Stimulated activated CD8-positive, alpha-beta memory T cell treated with anti-CD3 and anti-CD28 coated beads, Interleukin-12 subunit alpha, Interleukin-12 subunit beta, amount 100 ng/mL, for 1 hour (primary cell): ENCODE measurements at regions not wholly inside any gene's neighbourhood (a gene's known extent, or its start where the extent isn't known, plus 50 kb on each side); places are given as distances from the start of the nearest gene placed in this dataset.
"Not testable (repeated sequence)": the region's sequence is repeated elsewhere in the genome, so short reads cannot be mapped to it uniquely, and the experiment has no call there.

Source experiments
- DNase-seq: peaks from one replicate; pipeline ENCODE4 v3.0.0-alpha.2; 2020; ENCODE audit warnings: low read depth

DNA sequence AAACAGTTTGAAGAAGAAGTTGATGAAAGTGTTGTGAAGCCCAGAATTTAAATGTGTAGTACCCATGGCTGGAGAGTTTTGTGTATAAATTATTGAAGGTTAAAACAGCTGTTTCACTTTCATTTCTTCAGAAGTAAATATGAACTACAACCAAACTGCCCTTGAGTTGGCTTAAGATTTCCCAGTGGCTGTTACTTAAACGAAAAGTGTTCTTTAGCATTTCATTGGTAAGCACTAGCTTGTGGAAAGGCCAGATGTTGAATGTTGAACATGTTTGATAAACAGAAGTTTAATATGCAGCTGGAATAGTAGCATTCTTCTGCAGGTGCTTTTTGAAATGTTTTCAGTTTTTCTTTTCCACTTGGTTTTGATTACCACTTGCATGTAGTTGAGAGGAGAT is 83.2 kb upstream of the TNRC6B start:
- DNase-seq, result no peak

DNA sequence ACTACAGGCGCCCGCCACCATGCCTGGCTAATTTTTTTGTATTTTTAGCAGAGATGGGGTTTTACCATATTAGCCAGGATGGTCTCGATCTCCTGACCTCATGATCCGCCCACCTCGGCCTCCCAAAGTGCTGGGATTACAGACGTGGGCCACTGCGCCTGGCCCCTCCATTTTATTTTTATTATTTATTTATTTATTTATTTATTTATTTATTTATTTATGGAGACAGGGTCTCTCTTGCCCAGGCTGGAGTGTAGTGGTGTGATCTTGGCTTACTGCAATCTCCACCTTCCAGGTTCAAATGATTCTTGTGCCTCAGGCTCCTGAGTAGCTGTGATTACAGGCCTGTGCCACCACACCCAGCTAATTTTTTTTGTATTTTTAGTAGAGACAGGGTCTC is 77.8 kb upstream of the TNRC6B start:
- not testable (repeated sequence) for DNase-seq

DNA sequence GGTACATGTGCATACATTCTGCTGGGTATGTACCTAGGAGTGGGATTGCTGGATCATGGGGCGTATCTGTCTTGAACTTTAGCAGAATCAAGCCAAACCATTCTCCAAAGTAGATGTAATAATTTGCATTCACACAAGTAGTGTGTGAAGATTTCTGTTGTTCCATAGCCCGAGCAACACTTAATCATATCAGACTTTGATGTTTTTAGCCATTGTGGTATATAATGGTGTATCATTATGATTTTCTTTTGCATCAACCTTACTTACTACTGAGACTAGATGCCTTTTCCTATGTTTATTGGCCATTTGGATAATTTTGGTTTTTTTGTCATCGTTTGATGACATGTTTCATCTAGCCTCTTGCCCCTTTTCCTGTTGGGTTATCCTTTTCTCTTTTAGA is 72.0 kb upstream of the TNRC6B start:
- no peak for DNase-seq

DNA sequence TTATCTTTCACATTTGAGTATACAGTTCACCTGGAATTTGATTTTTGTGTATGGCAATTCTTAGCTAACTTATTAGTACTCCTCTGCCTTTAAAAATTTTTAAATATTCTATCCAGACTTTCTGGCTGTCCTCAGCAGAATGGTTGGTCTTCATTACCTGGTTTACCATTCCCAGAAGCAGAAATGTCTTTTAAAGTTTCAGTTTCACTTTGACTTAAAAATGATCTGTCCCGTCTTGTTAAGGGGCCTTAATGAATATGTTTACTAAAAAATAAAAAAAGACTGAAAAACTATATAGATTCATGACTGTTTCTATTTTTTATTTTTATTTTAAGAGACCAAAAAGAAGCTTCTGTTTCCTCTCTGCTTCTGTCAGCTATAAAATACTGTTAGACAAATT is 70.5 kb upstream of the TNRC6B start:
- no peak for DNase-seq

DNA sequence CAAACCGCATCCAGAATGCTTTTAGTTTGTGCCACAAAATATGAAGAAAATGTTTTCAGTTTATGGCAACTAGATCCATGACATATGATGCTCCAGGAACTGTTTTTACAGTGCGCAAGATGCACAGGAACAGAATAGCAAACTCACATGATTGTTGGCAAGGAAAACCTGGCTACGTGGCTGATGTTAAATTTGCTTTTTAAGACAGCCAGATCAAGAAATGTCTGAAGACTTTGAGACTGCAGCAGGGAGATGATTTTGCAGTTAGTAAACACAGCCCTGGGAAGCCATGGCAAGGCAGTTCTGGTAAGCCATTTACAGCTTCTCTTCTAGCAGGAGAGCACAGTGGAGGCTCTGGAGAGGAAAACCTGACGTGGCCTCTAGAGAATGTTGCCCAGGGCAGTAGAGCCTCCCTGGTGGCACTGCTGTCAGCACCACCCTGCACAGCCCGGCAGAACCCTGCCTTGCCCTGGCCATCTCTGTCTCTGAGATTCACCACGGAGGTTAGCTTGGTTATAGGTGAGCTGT is 69.8 kb upstream of the TNRC6B start:
- no peak for DNase-seq

DNA sequence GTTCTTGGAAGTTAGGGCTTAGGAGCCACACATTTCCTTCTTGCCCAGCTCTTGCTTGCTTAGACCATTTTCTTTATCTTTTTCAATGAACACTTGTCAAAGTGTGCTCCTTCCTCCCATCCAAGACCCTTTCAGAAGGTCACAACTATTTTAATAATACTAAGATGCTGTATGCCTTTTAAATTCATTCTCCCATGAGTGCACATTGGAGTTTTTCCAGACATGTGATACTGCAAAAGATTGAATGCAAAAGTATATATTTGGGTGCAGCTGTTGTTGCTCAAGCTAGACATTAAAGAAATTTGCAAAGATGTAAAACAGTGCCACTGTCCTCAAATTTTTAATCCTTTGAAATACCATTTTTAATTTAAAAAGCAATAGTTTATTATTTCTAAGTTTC is 69.3 kb upstream of the TNRC6B start:
- DNase-seq, result no peak

DNA sequence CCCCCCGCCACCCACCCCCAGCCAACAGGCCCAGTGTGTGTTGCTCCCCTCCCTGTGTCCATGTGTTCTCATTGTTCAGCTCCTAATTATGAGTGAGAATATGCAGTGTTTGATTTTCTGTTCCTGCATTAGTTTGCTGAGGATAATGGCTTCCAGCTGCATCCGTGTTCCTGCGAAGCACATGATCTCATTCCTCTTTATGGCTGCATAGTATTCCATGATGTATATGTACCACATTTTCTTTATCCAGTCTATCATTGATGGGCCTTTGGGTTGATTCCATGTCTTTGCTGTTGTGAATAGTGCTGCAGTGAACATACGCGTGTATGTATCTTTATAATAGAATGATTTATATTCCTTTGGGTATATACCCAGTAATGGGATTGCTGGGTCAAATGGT is 68.8 kb upstream of the TNRC6B start:
- not testable (repeated sequence) for DNase-seq

DNA sequence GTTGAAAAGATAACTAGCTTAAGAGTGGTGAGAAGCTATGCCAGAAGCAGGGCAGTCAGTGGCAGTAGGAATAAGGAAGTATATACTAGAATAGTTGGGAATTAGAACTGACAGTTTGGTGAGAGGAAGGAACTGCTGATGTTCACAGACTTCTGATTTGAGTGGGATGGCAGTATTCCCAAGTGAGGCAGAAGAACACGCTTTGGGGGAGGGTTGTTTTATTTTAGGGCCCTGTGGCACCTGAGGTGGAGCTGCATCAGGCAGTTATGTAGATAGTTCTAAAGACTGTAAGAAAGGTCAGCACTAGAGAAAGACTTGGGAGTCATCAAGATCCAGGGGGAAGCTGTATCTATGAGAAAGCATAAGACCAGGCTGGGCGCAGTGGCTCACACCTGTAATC is 66.3 kb upstream of the TNRC6B start:
- no peak for DNase-seq

DNA sequence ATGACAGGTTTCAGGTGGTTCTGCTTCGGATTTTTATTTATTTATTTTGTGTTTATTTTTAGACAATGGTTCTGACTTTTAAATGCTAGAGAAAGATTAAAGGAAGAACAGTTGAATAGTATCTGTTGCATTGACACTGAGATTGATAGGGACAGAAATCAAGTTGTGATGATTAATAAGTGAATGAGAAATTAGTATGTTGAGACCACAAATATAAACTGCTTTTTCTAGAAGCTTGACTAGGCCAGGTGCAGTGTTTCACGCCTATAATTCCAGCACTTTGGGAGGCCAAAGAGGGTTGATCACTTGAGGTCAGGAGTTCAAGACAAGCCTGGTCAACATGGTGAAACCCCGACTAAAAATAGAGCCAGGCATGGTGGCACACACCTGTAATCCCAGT is 65.1 kb upstream of the TNRC6B start:
- DNase-seq, result no peak

DNA sequence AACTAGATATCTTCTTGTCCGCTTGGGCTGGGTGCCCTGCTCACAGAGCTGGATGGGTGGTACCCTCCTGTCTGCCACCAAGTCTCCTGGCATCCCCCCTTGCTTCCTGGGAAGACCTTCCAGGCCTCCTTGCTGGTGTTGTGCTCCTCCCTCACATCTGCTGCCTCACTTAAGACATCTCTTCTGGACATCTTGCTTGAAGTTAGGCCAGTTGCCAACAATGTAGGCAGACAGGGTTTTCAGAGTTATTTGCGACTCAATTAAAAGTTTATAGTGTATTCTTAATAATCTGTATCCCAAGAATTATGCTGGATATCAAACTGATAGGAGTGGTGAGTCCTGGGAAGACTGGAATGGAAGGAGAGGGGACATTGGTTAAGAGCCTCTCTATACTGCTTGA is 64.0 kb upstream of the TNRC6B start:
- DNase-seq, result no peak

DNA sequence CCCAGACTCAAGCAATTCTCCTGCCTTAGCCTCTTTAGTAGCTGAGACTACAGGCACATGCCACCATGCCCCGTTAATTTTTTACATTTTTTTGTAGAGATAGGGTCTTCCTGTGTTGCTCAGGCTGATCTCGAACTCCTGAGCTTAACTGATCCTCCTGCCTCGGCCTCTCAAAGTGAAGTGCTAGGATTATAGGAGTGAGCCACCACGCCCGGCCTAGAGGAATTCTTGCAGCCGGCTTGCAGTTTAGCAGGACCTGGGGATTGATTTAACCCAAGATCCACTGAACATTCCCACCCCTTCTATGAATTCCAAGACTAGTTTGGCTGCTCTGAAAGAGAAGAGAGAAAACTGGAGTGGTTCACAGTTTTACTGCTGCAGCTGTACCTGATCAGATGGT is 63.3 kb upstream of the TNRC6B start:
- DNase-seq, result no peak

DNA sequence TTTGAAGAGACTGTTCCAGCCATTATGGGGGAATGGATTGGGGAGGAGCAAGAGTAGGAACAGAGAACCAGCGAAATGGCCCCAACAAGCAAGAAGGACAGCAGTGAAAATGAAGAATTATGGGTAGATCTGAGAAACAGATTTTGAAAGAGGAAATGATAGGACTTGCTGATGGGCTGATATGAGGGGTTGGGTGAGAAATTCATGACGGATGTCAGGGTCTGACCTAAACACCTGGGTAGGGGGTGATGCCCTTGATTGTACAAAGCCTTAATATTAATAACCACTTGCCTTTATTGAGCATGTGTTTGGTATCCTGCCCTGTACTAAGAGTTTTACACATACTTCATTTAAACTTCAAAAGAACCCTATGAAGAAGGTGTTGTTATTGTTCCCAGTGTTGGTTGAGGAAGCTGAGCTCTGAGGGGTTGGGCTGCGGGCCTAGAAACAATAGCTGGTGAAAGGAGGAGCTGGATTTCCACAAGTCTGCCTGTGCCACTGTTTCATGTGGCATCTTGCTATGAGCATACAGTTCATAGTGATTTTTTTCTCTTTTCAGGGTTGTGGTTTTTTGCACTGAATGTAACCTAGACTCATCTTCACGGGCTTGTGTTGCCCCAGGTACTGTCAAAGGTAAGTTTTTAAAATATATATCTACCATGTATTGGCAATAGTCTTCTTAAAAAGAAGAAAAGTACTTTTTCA is 61.1 kb upstream of the TNRC6B start:
- DNase-seq, result peak; percentile 32

DNA sequence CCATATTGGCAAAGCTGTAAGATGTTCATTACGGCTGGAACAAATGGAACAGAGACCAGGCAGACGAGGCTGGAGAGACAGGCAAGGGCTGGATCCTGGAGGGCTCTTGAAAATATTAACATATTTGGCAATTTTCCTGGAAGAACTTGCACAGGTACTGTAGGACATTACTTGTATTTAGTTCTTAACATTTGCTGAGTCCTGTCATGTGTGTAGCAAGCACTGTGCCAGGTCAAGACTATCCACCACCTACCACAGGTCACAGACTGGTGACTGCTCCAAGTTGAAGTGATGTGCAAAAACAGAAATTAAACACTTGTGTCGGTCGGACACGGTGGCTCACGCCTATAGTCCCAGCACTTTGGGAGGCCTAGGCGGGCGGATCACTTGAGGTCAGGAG is 58.7 kb upstream of the TNRC6B start:
- DNase-seq, result no peak

DNA sequence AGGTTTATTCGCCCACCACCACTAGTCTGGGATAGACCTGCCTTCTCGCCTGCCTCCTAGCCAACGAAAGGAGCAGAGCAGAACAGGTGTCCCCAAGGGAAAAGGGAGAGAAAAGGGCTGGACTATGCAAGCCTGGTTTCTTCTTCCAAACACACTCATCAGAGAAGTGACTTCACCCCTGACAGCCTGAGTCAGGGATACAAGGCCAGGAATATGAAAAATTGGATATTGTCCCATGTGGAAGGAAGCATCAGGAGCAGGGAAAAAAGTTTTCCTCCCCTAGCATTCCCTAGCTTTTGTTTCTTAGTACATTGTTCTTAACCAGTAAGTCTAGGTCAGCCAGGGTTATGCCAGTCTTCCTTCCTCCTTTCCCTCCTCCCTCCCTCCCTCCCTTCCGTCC is 56.9 kb upstream of the TNRC6B start:
- DNase-seq, result no peak

DNA sequence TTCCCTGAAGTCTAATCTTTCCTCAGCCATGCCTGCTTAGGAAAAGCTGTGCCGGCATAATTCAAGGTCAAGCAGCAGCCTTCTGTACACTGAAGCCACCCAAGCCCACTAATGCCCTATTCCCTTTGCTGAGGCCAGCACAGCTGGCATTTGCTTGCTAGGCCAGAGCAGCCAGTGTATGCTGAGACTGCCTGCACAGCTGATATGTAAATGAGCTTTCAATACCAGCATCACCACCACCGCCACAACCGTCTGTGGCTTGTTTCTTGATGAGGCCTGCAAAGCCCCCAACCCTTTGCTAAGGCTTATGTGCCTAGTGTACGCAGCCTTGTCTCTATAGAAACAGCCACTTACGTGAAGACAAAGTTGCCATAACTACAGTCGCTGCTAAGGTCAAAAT is 56.3 kb upstream of the TNRC6B start:
- DNase-seq, result no peak

DNA sequence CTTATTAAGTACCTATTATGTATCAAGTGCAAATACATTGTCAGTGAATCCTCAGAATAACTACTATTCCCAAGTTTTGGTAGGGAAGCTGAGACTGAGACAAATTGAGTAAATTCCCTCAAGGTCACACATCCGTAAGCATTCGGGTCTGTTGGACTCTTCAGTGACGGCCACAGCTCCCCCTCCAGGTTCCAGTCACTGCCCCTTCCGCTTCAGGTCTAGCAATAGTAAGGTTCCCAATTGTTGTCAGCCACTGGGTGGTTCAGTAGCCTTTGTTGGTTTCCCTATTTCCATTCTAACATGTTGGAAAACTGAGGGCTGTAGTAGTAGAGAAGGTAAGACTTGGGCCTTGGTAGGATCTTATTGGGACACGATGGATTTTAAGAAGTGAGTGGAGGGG is 54.9 kb upstream of the TNRC6B start:
- DNase-seq, result no peak

DNA sequence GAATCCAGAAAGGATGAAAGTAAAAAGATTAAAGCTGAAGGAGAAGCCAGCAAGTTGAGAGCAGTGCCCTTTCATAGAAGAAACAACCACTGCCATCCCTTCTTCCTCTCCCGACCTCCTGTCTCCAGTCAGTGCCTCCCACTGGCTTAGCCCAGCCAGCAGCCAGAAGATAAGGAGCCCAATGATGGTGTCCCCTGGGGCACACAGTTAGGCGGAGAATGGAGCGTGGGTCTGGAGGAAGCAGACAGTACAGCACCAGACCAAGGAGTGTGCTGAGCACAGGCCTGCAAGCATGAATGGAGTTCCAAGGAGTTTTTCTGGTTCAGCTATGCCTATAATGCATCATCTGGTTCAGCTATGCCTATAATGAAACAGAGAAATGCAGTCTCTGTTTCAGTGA is 54.3 kb upstream of the TNRC6B start:
- no peak for DNase-seq
